Thyroid gland (tissue), 4 donors: ENCODE measurements at regions not wholly inside any gene's neighbourhood (a gene's known extent, or its start where the extent isn't known, plus 50 kb on each side); places are given as distances from the start of the nearest gene placed in this dataset.
A peak's percentile ranks its signal among the peaks of the same experiment; 100 is the strongest.

ENCODE experiments used
- DNase-seq, 2 donors: peaks; one replicate each; pipeline ENCODE4 v3.0.0-alpha.2; 2019
- H3K27ac ChIP-seq, 3 donors: fragments of 200-600 bp; sonication (generic); 1 replicate in 2 of 3; 2 replicates in 1 of 3; pipeline ENCODE4 v1.5.1; 2016 to 2019; ENCODE audit warnings: mild to moderate bottlenecking in 1 of 3, moderate library complexity in 1 of 3
- H3K27me3 ChIP-seq: fragments of 200-600 bp; sonication (generic); one replicate; pipeline ENCODE4 v1.5.1; 2019
- H3K36me3 ChIP-seq, 2 donors: fragments of 200-600 bp; sonication (generic); one replicate each; pipeline ENCODE4 v1.5.1; 2016 to 2019
- H3K4me1 ChIP-seq, 2 donors: fragments of 200-600 bp; sonication (generic); one replicate each; pipeline ENCODE4 v1.5.1; 2017 to 2019
- H3K4me3 ChIP-seq, 3 donors: fragments of 200-600 bp; sonication (generic); replicated peaks in 1 of 3; 1 replicate in 2 of 3; 2 replicates in 1 of 3; pipeline ENCODE4 v1.5.1; 2016; ENCODE audit warnings: mild to moderate bottlenecking in 1 of 3
- H3K9me3 ChIP-seq: fragments of 200-600 bp; sonication (generic); one replicate; pipeline ENCODE4 v1.5.1; 2017
- CTCF ChIP-seq, 6 experiments: fragments of 200-600 bp in 3 of 6; fragments of 450-650 bp in 3 of 6; sonication (generic) in 3 of 6; IDR thresholded peaks; one replicate each; pipeline ENCODE4 v1.5.1; 2016 to 2019; ENCODE audit warnings: antibody characterized with exemption in 6 of 6, mild to moderate bottlenecking in 2 of 6, inconsistent platforms in 1 of 6, moderate library complexity in 1 of 6
- POLR2A ChIP-seq, 2 donors: fragments of 450-650 bp; IDR thresholded peaks; one replicate each; pipeline ENCODE4 v1.6.1; 2017; ENCODE audit warnings: antibody characterized with exemption in 2 of 2, mild to moderate bottlenecking in 2 of 2, moderate library complexity in 1 of 2
- WGBS, 2 donors: methylation state at CpG; one replicate each; pipeline ENCODE4 v1.1.5; 2017; 5-methylcytosine and 5-hydroxymethylcytosine counted together
- intact Hi-C: fragments of 100-400 bp; cut with DNase I; formaldehyde crosslinking; loops from one replicate; pipeline ENCODE4 v1.15.1; 2023

- H3K36me3 ChIP-seq, result no peaks in the 10 kb centered on the region
- H3K27me3 ChIP-seq, result no peaks in the 10 kb centered on the region
- H3K4me1 ChIP-seq, result peaks cover 0 to 3% of the 10 kb centered on the region in 2 donors
- H3K27ac ChIP-seq, result no peak overlapping the region
- no peak overlapping the region for H3K4me3 ChIP-seq
- intact Hi-C loops, result no loop called here
- no peak for DNase-seq
- TF ChIP-seq POLR2A (IDR thresholded peaks at IDR 0.05) (no peak), CTCF (IDR thresholded peaks at IDR 0.05) (no peak)
- WGBS, 2 donors, result 83 to 85% methylated on average over 3 of the region's 3 CpGs
- H3K9me3 ChIP-seq, result no peaks in the 10 kb centered on the region
Observed at GRCh38 chr5:34494111-34494755, 161.9 kb upstream of the RAI14 start.

- intact Hi-C loops, result no loop called here
- DNase-seq, result no peak
- H3K9me3 ChIP-seq, result no peaks in the 10 kb centered on the region
- no peaks in the 10 kb centered on the region for H3K36me3 ChIP-seq
- no peak overlapping the region for H3K27ac ChIP-seq
- H3K4me1 ChIP-seq, result peaks cover 0 to 3% of the 10 kb centered on the region in 2 donors
- 68 to 74% methylated on average over 4 of the region's 4 CpGs for WGBS, 2 donors
- H3K4me3 ChIP-seq, result no peak overlapping the region
- no peaks in the 10 kb centered on the region for H3K27me3 ChIP-seq
- TF ChIP-seq CTCF (IDR thresholded peaks at IDR 0.05) (no peak), POLR2A (IDR thresholded peaks at IDR 0.05) (no peak)
Observed at GRCh38 chr5:34495178-34495577, 160.9 kb upstream of the RAI14 start.

- TF ChIP-seq POLR2A (IDR thresholded peaks at IDR 0.05), result no peak
- peak in 2 of 6 experiments; percentile 24 to 28 for TF ChIP-seq CTCF (IDR thresholded peaks at IDR 0.05)
- intact Hi-C loops, result no loop called here
- Histone ChIP-seq H3K27me3 (no peaks in the 10 kb centered on the region), H3K4me3 (no peak overlapping the region), H3K36me3 (no peaks in the 10 kb centered on the region), H3K4me1 (no peaks in the 10 kb centered on the region), H3K9me3 (no peaks in the 10 kb centered on the region), H3K27ac (no peak overlapping the region)
- 40 to 49% methylated on average over 13 of the region's 13 CpGs for WGBS, 2 donors
- peak in 1 of 2 donors; percentile 24 for DNase-seq
Observed at GRCh38 chr5:34496260-34496691, 159.9 kb upstream of the RAI14 start.

- intact Hi-C loops, result no loop called here
- DNase-seq, result peak; percentile 32 to 38
Observed at GRCh38 chr5:34496701-34497469, 159.2 kb upstream of the RAI14 start.

More at GRCh38 chr5:34496701-34497469, 159.2 kb upstream of the RAI14 start:
- no peaks in the 10 kb centered on the region for H3K36me3 ChIP-seq
- no peaks in the 10 kb centered on the region for H3K4me1 ChIP-seq
- no peak overlapping the region for H3K4me3 ChIP-seq
- TF ChIP-seq POLR2A (IDR thresholded peaks at IDR 0.05), result no peak
- no peak for TF ChIP-seq CTCF (IDR thresholded peaks at IDR 0.05)
- no peaks in the 10 kb centered on the region for H3K9me3 ChIP-seq
- WGBS, 2 donors, result 44 to 45% methylated on average over 10 of the region's 10 CpGs
- H3K27me3 ChIP-seq, result no peaks in the 10 kb centered on the region
- no peak overlapping the region for H3K27ac ChIP-seq
